NCI-H2029 (cell line): ENCODE measurements at regions not wholly inside any gene's neighbourhood (a gene's known extent, or its start where the extent isn't known, plus 50 kb on each side); places are given as distances from the start of the nearest gene placed in this dataset.
"Not testable (repeated sequence)": the region's sequence is repeated elsewhere in the genome, so short reads cannot be mapped to it uniquely, and the experiment has no call there.

ENCODE experiments used
- DNase-seq: peaks from one replicate; lab custom pipeline; 2025; lab: John Stamatoyannopoulos, UW

DNA sequence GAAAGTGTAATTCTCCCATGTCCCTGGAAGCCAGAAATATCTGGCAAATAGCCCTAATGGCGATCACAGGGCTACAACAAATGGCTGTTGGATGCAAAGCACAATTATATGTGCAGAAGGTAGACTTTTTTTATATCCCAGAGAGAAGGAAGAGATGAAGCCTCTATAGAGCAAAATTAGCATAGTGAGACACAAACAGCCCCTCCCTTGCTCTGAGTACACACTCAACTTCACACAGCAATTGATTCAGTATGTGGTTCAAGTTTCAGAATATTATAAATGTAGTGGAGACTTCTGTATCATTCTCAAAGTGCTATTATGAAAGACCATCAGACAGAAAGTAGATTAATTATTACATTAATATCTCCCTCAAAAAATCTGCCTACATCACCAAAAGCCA is 246.5 kb upstream of the TBX18 start:
- DNase-seq: no peak

GRCh38 chr6:85008296-85009009 is 244.1 kb upstream of the TBX18 start:
- no peak for DNase-seq

- no peak for DNase-seq
Observed at GRCh38 chr6:85006362-85006761, 242.0 kb upstream of the TBX18 start.

DNA sequence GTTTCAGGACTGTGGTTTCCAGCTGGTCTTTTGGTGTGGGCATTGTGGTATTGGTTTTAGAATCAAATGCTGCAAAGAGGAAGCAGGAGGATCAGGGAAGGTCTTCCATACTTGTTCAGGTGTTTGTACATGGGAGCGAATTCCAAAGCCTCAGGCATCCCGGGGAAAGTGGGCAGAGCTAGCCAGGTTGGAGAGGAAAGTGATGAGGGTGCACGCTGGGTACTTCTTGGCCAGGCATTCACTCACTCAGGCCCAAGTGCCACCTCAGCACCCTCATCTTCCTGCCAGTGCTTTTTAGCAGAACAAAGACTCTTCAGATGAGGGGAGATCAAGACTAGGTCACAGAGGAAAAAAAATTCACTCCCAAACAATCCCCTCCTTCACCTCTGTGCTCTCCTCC is 241.1 kb upstream of the TBX18 start:
- no peak for DNase-seq

GRCh38 chr6:85004361-85004995 is 240.1 kb upstream of the TBX18 start:
- DNase-seq: no peak

- no peak for DNase-seq
Observed at GRCh38 chr6:85002847-85003246, 238.4 kb upstream of the TBX18 start.

DNA sequence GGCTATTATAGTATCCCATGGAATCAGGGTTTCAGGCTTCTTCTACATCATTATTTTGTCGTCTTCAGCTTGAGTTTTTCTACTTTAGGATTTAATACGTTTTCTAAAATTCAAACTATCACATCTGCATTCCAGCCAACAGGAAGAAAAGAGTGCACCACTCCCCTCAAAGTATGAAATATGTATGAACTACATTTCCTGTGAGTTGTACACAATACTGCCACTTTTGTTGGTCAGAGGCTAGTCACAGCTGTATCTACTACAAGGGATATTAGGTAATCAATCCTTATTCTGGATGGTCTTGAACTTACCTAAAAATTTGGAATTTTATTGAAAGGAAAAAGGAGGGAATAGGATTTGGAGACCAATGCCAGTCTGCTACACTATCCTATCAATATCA is 235.6 kb upstream of the TBX18 start:
- no peak for DNase-seq

GRCh38 chr6:84998223-84998622 is 233.8 kb upstream of the TBX18 start:
- DNase-seq: no peak

- DNase-seq: not testable (repeated sequence)
Observed at GRCh38 chr6:84988766-84989165, 224.4 kb upstream of the TBX18 start.

DNA sequence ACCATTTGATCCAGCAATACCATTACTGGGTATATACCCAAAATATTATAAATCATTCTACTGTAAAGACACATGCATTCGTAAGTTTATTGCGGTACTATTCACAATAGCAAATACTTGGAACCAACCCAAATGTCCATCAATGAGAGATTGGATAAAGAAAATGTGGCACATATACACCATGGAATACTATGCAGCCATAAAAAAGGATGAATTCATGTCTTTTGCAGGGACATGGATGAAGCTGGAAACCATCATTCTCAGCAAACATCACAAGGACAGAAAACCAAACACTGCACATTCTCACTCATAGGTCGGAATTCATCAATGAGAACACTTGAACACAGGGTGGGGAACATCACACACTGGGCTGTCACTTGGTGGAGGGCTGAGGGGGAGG is 221.1 kb upstream of the TBX18 start:
- not testable (repeated sequence) for DNase-seq

DNA sequence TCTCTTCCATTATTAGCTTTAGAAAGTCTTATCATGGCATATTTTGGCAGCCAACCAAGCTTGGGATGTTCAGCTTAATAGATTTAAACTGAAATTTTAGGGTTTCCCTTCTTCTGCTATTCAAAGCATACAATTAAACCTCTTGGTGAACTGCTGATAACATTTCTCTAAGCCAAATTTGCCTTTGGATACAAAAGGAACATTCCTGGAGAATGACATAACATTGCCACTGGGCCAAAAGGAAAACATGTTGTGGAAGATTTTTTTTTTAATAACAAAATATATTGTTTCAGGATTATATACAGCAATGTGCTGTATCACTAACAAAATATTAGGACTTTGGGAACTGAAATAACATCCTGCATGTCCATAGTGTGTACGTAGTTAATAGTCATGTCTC is 215.1 kb upstream of the TBX18 start:
- no peak for DNase-seq

DNA sequence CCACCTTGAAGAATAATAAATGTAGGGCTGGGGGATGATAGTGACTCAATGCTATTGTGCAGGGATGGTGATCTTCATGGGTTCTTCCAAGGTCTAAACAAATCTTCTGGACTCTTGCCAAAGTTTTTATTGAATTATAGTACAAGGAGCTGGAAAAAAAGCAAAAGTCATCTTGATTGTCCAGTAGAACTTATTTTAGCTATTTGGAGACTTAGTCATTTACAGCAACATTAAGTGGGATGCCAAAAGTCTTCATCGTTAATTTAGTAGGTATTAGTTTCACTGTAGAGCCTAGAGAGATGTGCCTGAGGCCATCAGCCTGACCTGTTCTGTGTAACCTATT is 212.9 kb upstream of the TBX18 start:
- no peak for DNase-seq

DNA sequence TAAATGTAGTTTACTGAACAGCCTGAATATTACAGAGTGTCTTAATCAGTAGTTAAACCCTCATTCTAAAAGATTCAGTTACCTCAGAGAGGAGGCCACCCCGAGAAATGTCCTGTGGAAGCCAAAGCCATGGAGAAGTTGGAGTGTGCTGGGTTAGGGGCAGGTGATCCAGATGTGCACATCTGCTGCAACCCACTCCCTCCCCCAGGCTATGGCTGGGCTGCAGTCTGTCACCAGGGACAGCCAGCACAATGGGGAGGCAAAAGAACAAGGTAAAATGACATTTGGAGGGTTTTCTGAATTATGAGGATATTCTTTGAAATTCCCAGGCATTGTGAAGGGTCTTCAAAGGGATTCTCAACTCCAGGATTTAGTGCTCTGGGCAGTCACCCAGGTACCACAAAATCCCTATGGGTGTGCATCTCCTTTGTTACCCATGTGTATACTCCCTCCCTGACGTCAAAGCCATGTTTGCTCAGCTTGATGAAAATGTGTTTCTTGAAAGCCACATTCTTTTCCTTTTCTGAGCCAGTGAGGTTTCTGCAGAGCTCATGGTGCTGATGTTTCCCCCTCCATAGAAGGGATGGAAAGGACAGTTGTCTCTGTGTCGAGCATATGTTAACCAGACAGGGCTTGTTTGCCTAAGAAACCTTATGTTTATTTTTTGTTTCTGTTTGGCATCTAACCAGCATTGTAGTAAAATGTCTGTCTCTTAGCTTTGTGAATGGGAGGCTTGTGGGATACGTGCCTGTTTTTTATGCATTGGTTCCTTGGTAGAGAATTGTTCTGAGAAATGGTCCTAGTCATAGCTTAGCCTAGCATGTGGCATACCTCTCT is 212.3 kb upstream of the TBX18 start:
- DNase-seq: peak; percentile 90

- DNase-seq: no peak
Observed at GRCh38 chr6:84975316-84975715, 210.9 kb upstream of the TBX18 start.

GRCh38 chr6:84973606-84974005 is 209.2 kb upstream of the TBX18 start:
- no peak for DNase-seq

GRCh38 chr6:84967965-84968364 is 203.6 kb upstream of the TBX18 start:
- DNase-seq: no peak

- DNase-seq: peak; percentile 42
Observed at GRCh38 chr6:84967389-84967788, 203.0 kb upstream of the TBX18 start.

GRCh38 chr6:84953111-84953755 is 188.8 kb upstream of the TBX18 start:
- DNase-seq: no peak

- DNase-seq: not testable (repeated sequence)
Observed at GRCh38 chr6:84944926-84945325, 180.5 kb upstream of the TBX18 start.

DNA sequence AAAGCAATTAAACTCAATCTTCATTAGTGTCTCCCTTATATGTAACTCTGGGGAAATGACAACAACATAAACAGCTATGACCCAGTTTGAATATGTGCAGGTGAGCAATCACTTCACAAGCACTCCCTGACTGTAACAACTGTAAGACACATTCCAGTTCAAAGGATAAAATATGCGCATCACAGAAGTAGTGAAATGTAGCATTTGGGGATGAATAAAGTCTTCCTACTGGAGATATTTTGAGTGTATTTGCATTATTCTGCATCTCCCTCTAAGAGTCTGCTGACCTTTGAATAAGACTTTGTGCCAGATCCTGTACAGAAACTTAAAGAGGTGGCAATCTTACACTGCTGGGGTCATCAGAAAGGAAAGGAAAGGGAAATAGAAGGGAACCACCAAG is 179.5 kb upstream of the TBX18 start:
- no peak for DNase-seq

- not testable (repeated sequence) for DNase-seq
Observed at GRCh38 chr6:84941609-84942008, 177.2 kb upstream of the TBX18 start.

- DNase-seq: no peak
Observed at GRCh38 chr6:84929212-84929611, 164.8 kb upstream of the TBX18 start.

- DNase-seq: no peak
Observed at GRCh38 chr6:84927551-84927950, 163.2 kb upstream of the TBX18 start.
